ENCODE measurements at regions not wholly inside any gene's neighbourhood (a gene's known extent, or its start where the extent isn't known, plus 50 kb on each side); places are given as distances from the start of the nearest gene placed in this dataset.

- Histone ChIP-seq H3K36me3 (ENCODE audit: insufficient read depth) (no peaks in the 10 kb centered on the region), H3K9ac (no peak overlapping the region), H3K27me3 (ENCODE audit: insufficient read depth, low read depth) (no peaks in the 10 kb centered on the region), H3K4me3 (IDR thresholded peaks at IDR 0.05; ENCODE audit: insufficient read depth, low read depth, low read length) (no peak overlapping the region), H3K27ac (no peak overlapping the region), H2AFZ (ENCODE audit: low read depth) (no peak overlapping the region), H3K79me2 (ENCODE audit: insufficient read depth, low read depth) (no peaks in the 10 kb centered on the region), H3K4me2 (no peak overlapping the region), H3K4me1 (ENCODE audit: low read depth, poor library complexity, severe bottlenecking) (no peaks in the 10 kb centered on the region), H4K20me1 (ENCODE audit: insufficient read depth) (no peaks in the 10 kb centered on the region)
- TF ChIP-seq CTCF (conservative IDR thresholded peaks at IDR 0.05; ENCODE audit: low read depth, low read length) = no peak
Measured at GRCh38 chr9:14018081-14018480, 295.9 kb downstream of the NFIB start.

GRCh38 chr9:14014744-14015143, 299.2 kb downstream of the NFIB start:
- TF ChIP-seq CTCF (conservative IDR thresholded peaks at IDR 0.05; ENCODE audit: low read depth, low read length) = no peak
- Histone ChIP-seq H3K36me3 (ENCODE audit: insufficient read depth) (no peaks in the 10 kb centered on the region), H3K79me2 (ENCODE audit: insufficient read depth, low read depth) (no peaks in the 10 kb centered on the region), H3K4me3 (IDR thresholded peaks at IDR 0.05; ENCODE audit: insufficient read depth, low read depth, low read length) (no peak overlapping the region), H3K27ac (no peak overlapping the region), H3K4me2 (no peak overlapping the region), H3K4me1 (ENCODE audit: low read depth, poor library complexity, severe bottlenecking) (no peaks in the 10 kb centered on the region), H4K20me1 (ENCODE audit: insufficient read depth) (no peaks in the 10 kb centered on the region), H3K9ac (no peak overlapping the region), H3K27me3 (ENCODE audit: insufficient read depth, low read depth) (no peaks in the 10 kb centered on the region), H2AFZ (ENCODE audit: low read depth) (no peak overlapping the region)

- H4K20me1 ChIP-seq (ENCODE audit: insufficient read depth) = no peaks in the 10 kb centered on the region
- no peak overlapping the region for H3K27ac ChIP-seq
- no peak overlapping the region for H3K9ac ChIP-seq
- H2AFZ ChIP-seq (ENCODE audit: low read depth) = no peak overlapping the region
- no peak overlapping the region for H3K4me3 ChIP-seq (IDR thresholded peaks at IDR 0.05; ENCODE audit: insufficient read depth, low read depth, low read length)
- no peaks in the 10 kb centered on the region for H3K27me3 ChIP-seq (ENCODE audit: insufficient read depth, low read depth)
- H3K36me3 ChIP-seq (ENCODE audit: insufficient read depth) = no peaks in the 10 kb centered on the region
- H3K79me2 ChIP-seq (ENCODE audit: insufficient read depth, low read depth) = no peaks in the 10 kb centered on the region
- H3K4me1 ChIP-seq (ENCODE audit: low read depth, poor library complexity, severe bottlenecking) = no peaks in the 10 kb centered on the region
- H3K4me2 ChIP-seq = no peak overlapping the region
- no peak for TF ChIP-seq CTCF (conservative IDR thresholded peaks at IDR 0.05; ENCODE audit: low read depth, low read length)
Measured at GRCh38 chr9:14014218-14014617, 299.7 kb downstream of the NFIB start.

GRCh38 chr9:14011799-14012560, 302.0 kb downstream of the NFIB start:
- H3K9ac ChIP-seq = no peak overlapping the region
- no peak overlapping the region for H2AFZ ChIP-seq (ENCODE audit: low read depth)
- H3K4me2 ChIP-seq = no peak overlapping the region
- no peak overlapping the region for H3K4me3 ChIP-seq (IDR thresholded peaks at IDR 0.05; ENCODE audit: insufficient read depth, low read depth, low read length)
- H3K27ac ChIP-seq = no peak overlapping the region
- H3K36me3 ChIP-seq (ENCODE audit: insufficient read depth) = no peaks in the 10 kb centered on the region
- H3K27me3 ChIP-seq (ENCODE audit: insufficient read depth, low read depth) = no peaks in the 10 kb centered on the region
- H4K20me1 ChIP-seq (ENCODE audit: insufficient read depth) = no peaks in the 10 kb centered on the region
- no peaks in the 10 kb centered on the region for H3K79me2 ChIP-seq (ENCODE audit: insufficient read depth, low read depth)
- no peaks in the 10 kb centered on the region for H3K4me1 ChIP-seq (ENCODE audit: low read depth, poor library complexity, severe bottlenecking)
- no peak for TF ChIP-seq CTCF (conservative IDR thresholded peaks at IDR 0.05; ENCODE audit: low read depth, low read length)

All from KMS-11 (cell line).